Omental fat pad (tissue), 3 donors: ENCODE measurements at regions not wholly inside any gene's neighbourhood (a gene's known extent, or its start where the extent isn't known, plus 50 kb on each side); places are given as distances from the start of the nearest gene placed in this dataset.

Experiments
- ATAC-seq: fragments of 150-250 bp; one replicate; pipeline ENCODE4 v1.9.1; 2016; ENCODE audit warnings: mild to moderate bottlenecking, moderate library complexity; ENCODE audit not compliant: low FRiP score
- DNase-seq: peaks from one replicate; pipeline ENCODE4 v3.0.0-alpha.2; 2019; ENCODE audit warnings: low spot score
- TF ChIP-seq, protein P1 (sequence below), 3 donors: fragments of 450-650 bp; IDR thresholded peaks; one replicate each; pipeline ENCODE4 v1.5.1; 2016 to 2017; ENCODE audit warnings: antibody characterized with exemption in 3 of 3, mild to moderate bottlenecking in 3 of 3, moderate library complexity in 2 of 3

DNA sequence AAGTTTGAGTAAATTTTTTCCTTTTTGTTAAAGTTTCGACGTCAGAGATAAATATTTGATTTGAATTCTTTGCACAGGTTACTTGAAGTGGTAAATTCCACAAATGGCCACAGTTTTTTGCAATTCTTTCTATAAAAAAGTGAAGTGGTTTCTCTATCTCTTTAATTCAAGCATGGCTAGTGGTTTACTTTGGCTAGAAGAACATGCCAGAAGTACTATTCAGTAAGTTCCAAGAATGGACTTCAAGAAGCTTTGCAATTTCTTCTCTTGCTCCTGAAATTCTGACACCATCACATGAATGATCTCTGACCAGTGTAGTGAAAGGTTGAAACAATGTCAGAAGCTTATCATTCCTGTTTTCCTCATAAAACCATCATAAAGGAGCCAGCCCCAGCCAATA lies 55.7 kb upstream of the RNPC3 start:
- DNase-seq (no peak), ATAC-seq (no peak)
- TF ChIP-seq, protein P1, sequence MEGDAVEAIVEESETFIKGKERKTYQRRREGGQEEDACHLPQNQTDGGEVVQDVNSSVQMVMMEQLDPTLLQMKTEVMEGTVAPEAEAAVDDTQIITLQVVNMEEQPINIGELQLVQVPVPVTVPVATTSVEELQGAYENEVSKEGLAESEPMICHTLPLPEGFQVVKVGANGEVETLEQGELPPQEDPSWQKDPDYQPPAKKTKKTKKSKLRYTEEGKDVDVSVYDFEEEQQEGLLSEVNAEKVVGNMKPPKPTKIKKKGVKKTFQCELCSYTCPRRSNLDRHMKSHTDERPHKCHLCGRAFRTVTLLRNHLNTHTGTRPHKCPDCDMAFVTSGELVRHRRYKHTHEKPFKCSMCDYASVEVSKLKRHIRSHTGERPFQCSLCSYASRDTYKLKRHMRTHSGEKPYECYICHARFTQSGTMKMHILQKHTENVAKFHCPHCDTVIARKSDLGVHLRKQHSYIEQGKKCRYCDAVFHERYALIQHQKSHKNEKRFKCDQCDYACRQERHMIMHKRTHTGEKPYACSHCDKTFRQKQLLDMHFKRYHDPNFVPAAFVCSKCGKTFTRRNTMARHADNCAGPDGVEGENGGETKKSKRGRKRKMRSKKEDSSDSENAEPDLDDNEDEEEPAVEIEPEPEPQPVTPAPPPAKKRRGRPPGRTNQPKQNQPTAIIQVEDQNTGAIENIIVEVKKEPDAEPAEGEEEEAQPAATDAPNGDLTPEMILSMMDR (IDR thresholded peaks at IDR 0.05), result no peak

GRCh38 chr1:103467100-103467499 lies 58.4 kb upstream of the RNPC3 start:
- ATAC-seq (no peak), DNase-seq (no peak)

GRCh38 chr1:103461161-103462105 lies 64.1 kb upstream of the RNPC3 start:
- ATAC-seq (no peak), DNase-seq (no peak)
- TF ChIP-seq, protein P1 (IDR thresholded peaks at IDR 0.05), result no peak

More at GRCh38 chr1:103467100-103467499, 58.4 kb upstream of the RNPC3 start:
- TF ChIP-seq, protein P1 (IDR thresholded peaks at IDR 0.05), result no peak

DNA sequence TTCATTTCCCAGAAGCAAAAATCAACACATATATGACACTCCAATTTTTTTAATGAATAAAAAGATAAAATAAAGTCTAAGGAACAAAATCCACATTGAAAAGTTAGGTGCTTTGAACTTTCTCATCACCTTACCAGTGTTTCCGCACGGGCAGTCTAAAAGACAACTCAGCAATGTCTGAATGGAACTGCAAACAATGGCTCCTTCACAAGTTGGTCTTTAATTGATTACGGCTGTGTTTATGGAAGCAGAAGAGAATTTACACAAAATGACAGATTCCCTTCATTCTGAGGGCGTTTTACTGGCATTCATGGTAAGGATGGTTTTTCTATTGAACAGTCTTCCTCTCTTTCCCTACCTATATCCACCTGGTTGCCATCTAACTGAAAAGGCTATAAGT lies 65.0 kb upstream of the RNPC3 start:
- ATAC-seq (no peak), DNase-seq (no peak)
- TF ChIP-seq, protein P1 (IDR thresholded peaks at IDR 0.05), result no peak

DNA sequence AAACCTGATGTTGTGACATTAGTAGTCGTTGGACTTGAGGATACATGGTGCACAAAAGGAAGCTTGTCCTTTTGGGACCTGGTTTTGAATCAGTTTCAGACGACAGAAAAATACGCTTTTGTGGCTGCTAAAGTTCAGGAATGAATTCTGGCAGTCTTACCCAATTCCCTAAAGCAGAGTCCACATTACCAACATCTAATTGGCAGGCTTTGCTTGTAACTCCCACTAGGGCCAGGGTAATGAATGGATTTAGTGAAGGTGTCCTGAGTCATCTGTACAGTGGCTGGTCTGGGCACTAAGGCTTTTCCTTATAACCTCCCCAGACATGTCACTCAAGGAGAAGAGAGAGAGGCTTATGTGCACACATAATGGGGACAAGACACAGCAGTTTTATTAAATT lies 66.2 kb upstream of the RNPC3 start:
- DNase-seq (no peak), ATAC-seq (no peak)
- TF ChIP-seq, protein P1 (IDR thresholded peaks at IDR 0.05), result no peak

DNA sequence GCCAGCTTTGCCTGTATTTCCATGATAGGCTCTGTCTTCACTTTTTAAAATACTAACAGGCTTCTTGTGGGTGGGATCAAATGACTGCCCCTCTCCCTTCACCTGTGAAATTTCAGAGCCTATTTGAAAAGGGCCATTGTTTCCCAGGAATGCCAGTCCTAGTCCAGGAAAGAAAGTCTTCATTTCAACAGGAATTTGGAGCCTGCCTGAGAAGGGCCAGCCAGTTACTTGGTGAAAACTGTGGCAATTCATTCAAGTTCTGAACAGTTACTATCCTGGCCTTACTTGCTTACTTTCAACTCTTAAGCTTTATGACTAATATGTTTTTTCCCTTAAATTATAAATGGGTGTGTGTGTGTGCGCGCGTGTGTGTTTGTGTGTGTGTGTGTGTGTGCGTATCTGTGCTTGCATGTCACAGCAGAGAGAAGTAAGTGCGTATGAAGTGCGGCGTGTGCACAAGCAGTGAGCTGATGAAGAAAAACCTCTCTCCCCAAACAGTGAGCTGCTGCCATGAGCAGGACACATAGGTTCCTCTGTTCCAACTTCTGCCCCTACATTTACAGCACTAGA lies 67.5 kb upstream of the RNPC3 start:
- ATAC-seq, result no peak
- TF ChIP-seq, protein P1 (IDR thresholded peaks at IDR 0.05), result no peak
- DNase-seq, result no peak
